CD4-positive, alpha-beta T cell treated with Interleukin-17A for 1 hour (primary cell): ENCODE measurements at regions not wholly inside any gene's neighbourhood (a gene's known extent, or its start where the extent isn't known, plus 50 kb on each side); places are given as distances from the start of the nearest gene placed in this dataset.
A peak's percentile ranks its signal among the peaks of the same experiment; 100 is the strongest.

Experiments used
- DNase-seq: peaks from one replicate; pipeline ENCODE4 v3.0.0-alpha.2; 2020

DNA sequence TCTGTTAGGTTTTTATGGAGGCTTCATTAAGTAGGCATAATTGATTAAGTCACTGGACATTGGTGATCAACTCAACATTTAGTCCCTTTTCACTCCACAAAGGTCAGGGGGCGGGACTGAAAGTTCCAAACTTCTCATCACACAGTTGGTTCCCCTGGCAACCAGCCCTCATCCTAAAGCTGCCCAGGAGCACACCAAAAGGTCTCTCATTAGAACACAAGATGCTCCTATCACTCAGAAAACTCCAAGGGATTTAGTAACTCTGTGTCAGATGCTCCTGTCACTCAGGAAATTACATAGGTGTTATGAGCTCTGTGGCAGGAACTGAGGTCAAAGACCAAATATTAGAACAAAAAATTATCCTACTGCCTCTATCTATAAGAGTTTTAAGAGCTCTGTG lies 321.5 kb downstream of the OTOL1 start:
- no peak for DNase-seq

DNA sequence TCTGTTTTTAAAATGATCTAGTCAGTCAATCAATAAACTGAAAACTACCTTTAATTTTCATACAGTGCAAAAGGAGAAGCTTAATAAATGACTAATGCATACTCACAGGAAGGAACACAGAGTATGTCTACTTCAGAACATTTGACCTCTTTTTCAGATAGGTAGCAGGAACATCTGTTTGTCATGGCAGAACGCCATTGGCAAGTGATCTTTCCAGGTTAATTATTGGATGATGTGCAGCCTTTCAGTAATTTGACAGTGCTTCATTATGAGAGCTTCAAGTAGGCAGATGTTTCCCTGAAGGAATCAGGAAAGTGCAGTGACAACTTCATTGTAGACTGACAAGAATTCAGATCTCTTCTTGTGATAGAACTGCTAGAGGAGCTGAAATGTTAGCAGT lies 325.0 kb downstream of the OTOL1 start:
- DNase-seq, result no peak

DNA sequence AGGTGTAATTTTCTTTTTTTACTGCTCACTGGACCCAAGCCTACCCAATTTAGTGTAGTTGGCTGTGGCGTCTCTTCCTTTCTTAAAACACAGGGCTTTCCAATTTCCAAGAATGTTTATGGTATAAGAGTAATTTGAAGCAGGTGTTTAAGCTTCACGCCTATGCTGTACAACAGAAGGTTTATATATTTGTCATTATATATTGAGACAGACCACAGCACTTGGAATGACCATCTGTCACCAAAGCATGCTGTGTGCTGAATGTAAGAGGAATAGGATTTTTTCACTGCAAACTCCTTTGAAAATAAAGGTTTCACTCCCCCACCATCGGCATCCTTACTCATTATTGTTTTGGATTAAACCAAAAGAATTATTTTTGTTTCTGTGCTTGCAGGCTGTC lies 325.7 kb downstream of the OTOL1 start:
- no peak for DNase-seq

DNA sequence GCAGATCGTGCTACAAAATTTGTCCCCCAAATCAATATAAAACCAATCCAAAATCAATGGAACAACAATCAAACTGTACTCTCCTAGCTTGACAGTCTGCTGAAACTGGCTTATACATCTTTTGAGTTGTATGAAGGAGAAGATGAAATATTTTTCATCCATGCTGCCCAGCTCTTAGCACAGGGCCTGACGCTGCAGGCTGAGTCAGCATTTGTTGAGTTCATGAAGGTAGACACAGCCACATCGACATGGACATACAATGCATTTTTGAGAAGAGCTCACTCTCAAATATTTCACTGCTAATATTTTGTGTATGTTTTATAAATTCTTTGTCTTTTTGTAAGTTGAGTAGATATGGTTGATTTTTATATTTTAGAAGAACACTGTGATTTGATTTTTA lies 327.3 kb downstream of the OTOL1 start:
- DNase-seq, result no peak

DNA sequence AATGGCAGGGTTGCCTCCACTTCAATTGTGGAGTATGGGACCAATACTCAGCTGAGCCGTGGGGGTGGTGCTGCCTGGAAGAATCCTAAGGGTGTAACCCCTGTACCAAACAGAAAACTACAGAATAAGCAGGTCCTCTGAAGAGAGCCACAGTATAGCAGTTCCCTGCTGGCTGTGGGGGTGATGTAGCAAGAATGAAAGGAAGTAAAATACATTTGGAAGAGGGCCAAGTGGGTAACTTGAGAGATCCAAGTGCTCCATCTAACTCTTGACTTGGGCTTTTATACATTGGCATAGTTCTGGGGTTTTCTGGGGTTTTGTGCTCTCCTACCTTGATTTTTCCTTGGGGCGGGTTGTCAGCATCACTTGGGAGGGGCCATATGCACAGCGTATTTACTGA lies 341.4 kb downstream of the OTOL1 start:
- no peak for DNase-seq

DNA sequence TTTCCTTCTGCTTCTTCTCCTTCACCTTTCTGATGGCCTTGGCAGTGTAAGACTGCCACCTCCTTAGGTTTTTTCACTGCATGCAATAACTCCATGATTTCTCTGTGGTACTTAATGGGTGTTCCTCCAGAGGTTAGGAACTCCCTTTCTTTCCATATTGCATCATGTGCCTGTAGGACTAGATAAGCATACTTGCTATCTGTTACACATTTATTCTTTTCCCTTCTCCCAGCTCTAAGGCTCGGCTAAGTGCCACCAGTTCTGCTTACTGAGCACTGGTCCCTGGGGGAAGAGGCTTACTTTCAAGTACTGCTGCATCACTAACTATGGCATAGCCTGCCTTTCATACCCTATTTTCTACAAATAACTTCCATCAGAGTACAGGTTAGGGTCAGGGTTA lies 351.8 kb downstream of the OTOL1 start:
- no peak for DNase-seq

DNA sequence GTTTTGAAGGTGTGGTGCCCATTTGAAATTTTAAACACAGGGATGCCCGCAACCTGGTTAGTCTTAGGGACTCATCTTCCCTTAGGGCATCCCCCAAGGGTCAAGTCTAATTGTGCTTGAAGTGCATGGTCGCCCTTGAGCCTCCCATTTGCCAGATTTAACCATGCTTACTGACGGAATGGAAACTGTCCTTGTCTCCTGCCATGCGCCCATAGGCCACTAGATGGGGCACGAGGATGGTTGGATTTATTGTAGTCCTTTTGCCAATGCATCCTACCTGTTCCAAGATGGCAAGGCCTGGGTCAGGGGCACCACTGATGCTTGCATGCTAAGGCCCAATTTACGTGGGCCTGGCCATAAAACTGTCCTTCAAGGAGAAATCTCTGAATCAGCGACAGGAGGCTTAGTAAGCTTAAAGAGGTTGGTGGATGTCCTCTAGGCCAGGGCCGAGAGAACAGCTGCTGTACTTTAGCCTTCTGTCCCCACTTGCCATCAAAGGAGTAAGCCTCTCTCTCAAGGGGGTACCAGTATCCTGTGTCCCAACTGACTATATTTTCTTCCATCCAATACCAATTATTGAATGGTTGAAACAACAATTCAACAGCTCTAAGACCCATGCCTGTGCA lies 355.4 kb downstream of the OTOL1 start:
- DNase-seq, result peak; percentile 4

DNA sequence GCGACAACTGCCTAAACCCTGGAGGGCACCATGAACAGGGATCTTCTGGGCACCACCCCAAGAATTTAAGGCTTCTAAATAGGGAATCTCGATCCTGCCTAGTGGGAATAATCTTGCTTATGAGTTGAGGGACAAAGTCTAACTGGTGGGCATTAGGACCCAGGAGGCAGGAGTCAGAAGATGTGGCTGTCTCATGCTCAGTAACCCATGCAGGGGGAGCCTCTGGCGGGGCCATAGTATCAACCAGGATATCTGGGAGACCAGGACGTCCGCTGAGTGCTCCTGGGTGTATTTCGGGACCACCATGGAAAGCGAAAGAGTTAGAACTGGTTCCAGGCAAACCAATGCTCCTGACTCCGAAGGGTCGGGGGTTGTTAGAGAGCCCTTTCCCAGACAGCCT lies 356.1 kb downstream of the OTOL1 start:
- DNase-seq, result no peak

DNA sequence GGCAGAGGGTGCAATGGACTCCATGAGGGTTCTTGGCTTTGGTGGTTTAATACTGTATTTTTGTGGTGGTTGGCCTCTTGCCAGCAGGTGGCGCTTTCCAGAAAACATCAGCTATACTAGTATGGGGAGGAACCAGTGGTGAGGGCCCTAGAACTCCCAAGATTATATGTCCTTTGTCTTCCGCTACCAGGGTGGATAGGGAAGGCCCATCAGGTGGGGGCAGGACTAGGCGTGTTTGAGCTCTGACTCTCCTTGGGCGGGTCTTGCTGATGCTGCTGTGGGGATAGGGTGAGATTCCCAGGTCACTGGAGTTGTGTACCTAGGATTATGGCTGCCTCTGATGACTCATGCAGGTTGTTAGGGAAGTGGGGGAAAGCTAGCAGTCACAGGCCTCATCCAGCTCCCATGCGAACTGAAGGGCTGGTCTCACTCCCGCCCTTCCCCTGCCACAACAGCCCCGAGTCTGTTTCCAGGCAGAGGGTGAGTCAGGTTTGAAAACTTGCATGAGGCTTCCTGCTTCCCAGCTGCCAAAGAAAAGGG lies 357.7 kb downstream of the OTOL1 start:
- no peak for DNase-seq

DNA sequence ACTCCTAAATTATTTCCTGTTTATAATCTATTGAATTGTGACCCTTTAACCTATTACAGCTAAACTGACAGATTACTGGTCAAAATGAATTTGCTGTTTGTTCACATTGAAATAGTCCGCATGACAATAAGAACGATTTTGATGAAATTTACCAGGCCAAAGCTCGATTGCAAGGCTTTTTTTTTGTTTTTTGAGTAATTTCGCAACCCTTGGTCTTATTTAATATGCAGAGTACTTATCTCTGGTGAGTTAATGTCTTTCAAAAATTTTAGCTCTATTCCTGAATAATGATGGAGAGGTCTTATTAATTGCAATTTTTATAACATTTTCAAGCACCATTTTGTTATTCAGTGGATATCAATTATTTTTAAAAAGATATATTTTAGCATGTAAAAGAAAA lies 362.4 kb downstream of the OTOL1 start:
- DNase-seq, result no peak

DNA sequence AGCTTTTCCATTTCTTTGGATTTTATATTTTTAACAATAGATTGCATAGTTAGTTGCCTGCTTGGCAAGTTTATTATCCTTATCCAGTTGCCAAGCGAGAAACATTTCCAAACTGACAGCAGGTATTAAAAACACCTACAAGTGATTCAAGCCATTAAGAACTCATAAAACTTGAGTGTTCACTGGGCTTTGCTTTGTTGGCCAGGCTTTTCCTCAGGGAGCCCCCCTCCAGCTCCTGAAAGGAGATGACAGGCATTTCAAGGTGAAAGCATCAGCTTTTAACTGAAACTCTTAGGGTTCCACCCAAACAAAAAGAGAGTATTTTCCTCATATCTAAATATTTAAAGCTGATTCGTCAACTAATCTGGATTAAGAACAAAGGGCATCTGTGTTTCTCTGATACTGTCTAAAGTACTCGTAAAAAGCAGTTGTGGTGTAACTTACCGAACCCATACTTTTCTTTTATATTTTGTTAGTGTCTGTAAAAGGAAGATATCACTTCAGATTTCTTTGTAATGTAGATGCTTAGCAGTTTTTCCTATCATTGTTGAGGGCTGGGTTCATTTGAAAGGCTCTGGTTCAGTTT lies 363.4 kb downstream of the OTOL1 start:
- no peak for DNase-seq

DNA sequence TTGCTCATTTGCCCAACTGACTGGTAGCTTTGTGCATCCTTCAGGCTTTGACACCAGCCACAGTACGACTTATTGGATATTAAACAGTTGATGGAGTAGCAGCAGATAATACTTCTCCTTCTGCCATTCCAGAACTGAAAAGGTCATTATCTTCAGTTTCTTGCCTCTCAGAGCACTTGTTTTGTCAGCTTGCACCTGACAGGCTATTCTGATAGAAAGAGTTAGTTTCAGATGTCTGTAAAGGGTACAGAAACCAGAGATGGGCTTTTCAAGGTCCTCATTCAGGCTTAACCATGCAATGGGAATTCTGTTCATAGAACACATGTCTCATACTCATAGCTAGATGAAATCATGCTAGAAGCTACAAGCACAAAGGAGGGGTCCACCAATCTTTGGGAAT lies 367.2 kb downstream of the OTOL1 start:
- no peak for DNase-seq

DNA sequence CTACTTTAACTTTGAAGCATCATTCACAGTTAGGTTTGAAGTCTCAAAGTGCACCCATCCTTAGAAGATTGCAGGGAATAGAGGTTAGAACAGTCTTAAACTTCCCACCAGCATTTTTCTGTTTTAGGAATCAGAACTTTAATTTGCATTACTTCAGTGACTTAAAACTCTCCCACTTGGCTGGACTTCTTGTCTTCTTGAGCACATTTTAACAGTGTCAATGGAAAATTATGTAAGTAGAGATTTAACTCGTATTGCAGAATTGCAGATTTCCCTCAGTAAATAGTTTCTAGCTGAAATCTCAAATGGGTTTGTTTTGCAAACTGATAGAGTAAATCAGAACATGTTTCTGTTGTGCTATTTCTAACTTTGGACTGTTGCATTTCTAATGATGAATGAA lies 369.6 kb downstream of the OTOL1 start:
- DNase-seq, result no peak

DNA sequence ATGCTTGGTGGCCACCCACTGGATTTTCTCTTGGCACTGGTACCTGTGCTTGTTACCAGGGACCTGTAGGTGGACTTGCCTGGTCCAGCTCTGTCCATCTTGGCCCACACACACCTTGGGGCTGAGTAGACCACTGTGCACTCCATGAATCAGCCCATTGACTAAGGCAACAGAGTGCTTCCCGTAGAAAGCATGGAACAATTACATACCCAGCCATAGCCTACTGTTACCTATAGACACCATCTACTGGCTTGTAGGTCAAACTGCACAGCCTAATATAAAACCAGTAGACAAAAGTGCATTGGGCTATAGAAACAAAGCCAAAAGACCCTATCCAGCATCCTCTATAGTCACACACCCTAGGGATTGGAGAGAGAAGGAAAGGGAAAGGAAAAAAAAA lies 378.9 kb downstream of the OTOL1 start:
- DNase-seq, result no peak

DNA sequence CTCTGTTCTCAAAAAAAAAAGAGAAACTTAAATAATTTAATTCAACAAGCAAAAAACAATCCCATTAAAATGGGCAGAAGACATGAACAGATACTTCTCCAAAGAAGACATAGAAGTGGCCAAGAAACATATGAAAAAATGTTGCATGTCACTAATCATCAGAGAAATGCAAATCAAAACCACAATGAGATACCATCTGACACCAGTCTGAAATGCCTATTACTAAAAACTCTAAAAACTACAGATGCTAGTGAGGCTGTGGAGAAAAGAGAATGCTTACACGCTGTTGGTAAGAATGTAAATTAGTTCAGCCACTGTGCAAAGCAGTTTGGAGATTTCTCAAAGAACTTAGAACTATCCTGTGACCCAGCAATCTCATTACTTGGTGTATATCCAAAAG lies 382.9 kb downstream of the OTOL1 start:
- no peak for DNase-seq

DNA sequence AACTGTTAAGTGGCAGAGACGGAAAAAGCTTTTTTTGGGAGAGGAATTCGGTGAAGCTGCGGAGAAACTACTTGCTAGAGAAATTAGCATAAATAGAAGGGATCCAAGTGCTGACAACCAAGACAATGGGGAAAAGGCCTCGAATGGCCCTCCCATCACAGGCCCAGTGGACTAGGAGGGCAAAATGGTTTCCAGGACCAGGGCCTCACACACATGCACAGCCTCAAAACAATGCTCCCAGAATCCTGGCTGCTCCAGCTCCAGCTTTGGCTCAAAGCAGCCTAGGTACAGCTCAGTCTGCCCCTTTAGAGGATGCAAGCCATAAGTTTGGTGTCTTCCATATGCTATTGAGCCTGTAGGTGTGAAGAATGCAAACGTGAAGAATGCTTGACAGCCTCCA lies 388.2 kb downstream of the OTOL1 start:
- no peak for DNase-seq

DNA sequence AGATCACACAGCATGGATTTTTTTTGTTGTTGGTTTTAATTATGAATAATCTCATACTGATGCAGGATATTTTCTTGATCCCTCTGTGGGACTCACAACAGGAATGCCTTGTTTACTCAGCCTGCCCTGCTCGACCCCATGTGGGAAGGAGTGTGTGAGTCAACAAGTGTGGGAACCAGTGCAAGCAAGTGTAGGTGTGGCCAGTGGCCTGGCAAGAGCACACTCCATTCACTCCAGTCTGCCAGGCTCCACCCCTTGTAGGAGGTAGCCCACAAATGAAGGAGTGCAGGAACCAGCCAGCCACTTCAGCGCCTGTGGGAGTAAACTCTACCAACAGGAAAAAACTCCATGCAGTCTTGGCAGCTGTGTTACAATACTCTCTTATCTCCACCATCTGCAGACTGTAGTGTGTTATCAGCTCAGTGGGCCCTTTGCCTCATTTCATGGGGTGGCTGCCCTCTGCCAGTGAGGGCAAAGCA lies 393.6 kb downstream of the OTOL1 start:
- DNase-seq, result no peak

DNA sequence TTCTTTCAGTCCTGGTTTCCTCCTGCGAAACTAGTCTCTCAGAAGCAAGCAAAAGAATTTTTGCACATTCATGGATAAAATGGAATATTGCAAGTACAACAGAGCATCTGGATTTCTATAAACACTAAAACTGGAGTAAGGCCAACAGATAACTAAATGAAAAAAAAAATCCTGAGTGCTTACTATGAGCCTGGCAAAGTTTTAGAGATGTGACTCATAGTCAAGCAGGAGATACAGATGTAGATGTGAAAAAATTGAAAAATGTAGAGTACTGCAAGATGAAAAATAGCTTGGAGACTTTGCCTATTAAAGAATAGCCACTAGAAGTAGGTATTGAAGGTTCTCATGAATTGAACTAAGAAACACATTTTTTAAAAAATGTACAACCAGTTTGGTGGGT lies 397.4 kb downstream of the OTOL1 start:
- DNase-seq, result no peak

DNA sequence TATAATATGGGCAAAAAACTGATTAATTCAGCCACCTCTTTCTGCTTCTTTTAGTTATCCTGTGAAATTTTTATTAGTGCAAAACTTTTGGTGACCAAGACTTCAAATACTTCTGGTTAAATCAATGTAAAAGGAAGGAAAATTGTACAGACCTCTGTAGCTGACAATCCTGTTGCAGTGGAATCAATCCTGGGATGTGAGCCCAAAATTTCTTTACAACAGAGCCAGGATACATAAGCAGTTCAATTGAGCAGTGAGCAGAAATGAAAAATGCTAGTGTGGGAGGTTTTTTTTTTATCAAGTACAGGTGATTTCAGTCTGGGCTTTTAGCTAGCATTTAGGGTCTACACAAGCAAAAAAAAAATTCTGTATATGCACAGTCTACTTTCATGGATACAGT lies 398.0 kb downstream of the OTOL1 start:
- DNase-seq, result no peak

DNA sequence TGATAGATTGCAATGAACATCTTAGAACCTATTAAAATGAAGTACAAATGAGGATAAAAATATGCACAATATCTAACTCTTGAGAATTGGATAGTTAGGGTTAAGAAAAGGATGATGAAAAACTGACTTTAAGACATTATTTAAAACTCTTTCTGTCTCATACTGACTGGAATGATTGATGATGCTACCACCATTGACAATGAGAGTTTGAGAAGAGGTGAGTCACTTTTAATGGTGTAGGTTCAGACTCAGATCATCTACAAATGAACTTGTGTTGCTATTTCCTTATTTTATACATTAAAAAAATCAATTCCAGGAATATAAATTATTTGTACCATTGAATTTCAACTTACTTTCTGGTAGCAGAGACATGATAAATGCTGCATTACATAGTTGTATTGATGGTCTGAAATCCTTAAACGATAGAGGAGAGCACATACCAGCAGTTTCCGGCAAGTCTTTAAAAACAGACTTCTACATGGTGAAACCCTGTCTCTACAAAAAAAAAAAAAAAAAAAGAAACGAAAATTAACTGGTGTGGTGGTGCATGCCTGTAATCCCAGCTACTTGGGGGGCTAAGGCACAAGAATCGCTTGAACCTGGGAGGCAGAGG lies 409.0 kb downstream of the OTOL1 start:
- DNase-seq, result no peak

DNA sequence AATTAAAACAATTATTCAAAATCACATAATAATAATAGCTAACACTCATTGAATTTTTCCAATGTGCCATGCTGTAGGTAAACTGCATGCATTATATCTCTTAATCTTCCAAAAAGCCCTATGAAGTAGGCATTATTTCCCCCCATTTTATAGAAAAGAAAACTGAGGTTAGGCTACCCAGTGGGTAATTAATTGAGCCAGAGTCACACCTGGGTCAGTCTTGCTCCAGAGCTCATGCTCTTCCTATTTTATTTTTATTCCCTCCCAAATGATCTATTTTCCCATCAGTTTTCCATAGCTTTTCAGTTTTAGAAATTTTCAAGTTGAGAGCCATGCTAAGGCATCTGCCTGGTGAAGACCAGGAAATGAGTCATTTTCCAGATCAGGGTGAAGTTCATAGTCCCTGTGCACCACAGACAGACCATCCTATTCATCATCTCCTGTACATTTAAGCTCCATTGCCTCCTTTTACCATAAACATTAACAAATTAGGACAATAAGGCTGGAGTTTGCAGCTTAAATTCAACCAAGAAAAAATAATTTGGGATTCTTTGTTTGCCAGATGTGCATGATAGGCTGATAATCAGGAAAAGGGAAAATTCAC lies 417.3 kb downstream of the OTOL1 start:
- DNase-seq, result no peak

DNA sequence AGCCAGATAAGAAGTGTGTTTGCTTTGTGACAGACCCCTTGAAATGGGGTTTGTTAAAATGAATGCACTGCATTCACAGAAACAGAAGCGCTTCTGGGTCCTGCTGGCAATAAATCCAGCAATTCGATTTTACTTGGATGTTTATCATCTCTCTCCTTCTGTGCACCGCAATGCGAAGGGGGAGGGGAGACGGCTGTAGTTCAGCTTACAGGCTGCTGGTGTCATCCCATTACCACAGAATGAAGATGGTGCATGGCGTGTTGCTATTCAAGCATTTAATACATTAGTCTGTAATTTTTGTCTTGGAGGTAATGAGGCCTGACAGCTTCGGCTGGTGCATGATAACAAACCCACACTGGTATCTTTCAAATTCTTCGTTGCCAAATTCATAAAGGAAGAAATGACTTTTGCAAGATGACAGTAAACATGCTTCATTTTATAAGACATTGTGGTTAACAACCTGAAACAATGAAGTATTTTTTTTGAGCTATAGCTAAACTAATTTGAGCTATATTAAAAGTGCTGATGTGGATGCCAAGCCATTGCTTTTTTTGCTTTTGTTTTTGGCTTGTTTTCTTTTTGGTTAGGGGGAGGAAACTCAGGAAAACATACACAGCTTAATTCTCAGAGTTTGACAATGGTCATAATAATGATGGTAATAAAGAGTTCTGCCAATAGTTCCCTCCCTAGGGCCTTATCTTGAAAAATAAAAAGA lies 418.3 kb downstream of the OTOL1 start:
- no peak for DNase-seq

DNA sequence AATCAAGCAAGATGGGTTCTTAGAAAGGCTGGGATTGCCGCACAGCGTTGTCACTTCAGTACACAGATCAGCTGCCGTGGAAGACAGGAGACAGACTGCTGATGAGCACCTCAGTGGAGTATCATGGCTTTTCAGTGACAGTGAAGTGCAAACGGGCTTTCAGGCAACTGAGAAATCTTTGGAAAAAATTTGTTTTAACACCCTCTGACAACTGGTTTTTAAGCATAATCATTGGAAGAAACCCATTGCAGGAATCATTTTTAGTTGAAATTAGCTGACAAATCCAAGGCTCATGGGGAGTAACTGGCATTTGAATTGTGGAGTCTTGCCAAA lies 418.8 kb downstream of the OTOL1 start:
- no peak for DNase-seq

DNA sequence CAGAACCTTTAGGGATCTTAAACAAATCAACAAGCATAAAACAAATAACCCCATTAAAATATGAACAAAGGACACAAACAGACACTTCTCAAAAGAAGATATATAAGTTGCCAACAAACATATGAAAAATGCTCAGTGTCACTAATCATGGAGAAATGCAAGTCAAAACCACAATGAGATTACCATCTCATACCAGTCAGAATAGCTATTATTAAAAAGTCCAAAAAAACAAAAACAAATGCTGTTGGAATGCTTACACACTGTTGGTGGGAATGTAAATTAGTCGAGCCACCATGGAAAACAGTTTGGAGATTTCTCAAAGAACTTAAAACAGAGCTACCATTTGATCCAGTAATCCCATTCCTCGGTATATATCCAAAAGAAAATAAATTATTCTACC lies 423.6 kb downstream of the OTOL1 start:
- DNase-seq, result no peak
